HG03097 (cell line): ENCODE measurements at regions not wholly inside any gene's neighbourhood (a gene's known extent, or its start where the extent isn't known, plus 50 kb on each side); places are given as distances from the start of the nearest gene placed in this dataset.

Source experiments
- ATAC-seq: cut with Tn5 transposase; IDR thresholded peaks from one replicate; pipeline ENCODE4 v1.9.1; 2021; ENCODE audit not compliant: unreplicated experiment, low FRiP score

DNA sequence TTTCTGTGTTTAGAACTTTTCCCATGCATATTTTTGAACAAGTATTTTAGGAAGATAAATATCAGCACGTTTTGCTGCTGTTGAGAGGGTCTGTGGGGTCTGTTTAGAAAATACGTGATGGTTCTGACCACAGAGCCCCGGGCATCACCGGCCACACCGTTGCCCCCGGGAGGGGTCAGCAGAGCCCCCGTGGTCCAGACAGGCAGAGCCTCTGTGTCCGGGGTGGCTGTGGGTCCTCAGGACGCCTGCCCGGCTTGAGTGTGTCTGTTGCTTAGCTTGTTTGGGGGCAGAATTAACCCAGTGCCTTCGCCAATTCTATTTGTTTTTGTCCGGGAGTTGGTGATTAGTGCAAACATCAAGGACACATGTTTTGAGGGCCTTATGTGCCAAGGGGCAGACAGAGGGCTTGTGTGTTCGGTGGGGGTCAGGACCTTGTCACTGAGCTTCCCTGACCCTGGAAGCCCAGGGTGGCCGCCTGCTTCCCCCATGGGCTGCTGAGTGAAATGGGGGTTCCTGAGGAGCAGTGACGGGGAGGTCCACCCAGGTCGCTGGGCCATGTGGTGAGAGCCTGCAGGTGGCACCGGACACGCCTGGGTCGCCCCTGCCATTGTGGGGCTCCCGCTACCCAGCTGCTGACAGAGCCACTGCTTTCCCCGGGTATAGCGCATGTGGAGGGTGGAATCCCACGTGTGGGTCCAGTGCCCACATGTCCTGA is 122.2 kb downstream of the SIK1 start:
- ATAC-seq = no peak

- ATAC-seq = no peak
Measured at GRCh38 chr21:43304206-43304605, 122.7 kb downstream of the SIK1 start.

GRCh38 chr21:43303275-43304178 is 123.4 kb downstream of the SIK1 start:
- ATAC-seq = no peak

DNA sequence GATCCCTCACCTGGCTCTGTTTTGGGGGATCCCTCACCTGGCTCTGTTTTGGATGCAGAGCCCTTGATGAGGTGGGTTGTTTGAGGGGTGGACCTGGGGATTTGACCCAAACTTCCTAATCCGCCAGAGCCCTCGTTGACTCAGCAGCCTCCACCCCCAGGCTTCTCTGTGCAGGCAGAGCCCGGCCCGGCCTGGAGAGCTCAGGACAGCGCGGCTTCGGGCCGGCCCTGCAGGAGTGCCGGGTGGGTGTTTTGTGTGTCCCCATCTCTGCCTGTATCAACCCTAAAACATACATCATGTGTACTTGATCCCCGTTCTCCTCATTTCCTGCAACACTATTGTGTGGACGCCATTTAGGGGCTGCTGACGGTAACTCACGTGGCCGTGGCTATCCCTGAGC is 124.2 kb downstream of the SIK1 start:
- no peak for ATAC-seq

DNA sequence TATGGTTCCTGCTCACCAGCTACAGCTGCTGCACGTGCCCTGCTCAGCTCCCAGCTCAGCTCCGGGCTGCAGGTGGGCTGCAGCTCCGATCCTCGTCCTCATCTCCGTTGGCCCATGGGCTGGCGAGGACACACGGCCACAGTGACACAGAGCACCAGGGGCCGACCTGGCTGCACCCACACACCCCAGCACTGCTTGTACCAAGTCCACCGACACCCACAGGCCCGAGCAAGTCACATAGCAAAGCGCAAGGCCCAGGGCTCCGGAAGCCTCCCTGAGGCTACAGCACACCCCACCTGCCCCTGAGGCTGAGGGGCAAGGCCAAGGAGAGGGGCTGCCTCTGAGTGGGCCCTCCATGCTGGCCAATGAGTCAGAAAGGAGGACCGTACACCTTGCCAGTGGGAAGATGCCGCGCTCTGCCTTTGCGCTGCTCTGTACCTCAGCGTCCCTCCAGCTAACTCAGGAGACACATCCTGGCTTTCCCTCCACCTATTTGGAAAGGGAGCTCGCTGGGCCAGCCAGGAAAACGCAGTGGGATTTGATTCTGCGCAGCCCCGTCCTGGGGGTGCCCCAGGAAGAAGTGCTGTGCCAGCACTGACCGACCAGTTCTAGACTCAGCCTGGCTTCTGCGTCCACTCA is 124.8 kb downstream of the SIK1 start:
- ATAC-seq = no peak

- ATAC-seq = no peak
Measured at GRCh38 chr21:43301409-43302061, 125.4 kb downstream of the SIK1 start.

DNA sequence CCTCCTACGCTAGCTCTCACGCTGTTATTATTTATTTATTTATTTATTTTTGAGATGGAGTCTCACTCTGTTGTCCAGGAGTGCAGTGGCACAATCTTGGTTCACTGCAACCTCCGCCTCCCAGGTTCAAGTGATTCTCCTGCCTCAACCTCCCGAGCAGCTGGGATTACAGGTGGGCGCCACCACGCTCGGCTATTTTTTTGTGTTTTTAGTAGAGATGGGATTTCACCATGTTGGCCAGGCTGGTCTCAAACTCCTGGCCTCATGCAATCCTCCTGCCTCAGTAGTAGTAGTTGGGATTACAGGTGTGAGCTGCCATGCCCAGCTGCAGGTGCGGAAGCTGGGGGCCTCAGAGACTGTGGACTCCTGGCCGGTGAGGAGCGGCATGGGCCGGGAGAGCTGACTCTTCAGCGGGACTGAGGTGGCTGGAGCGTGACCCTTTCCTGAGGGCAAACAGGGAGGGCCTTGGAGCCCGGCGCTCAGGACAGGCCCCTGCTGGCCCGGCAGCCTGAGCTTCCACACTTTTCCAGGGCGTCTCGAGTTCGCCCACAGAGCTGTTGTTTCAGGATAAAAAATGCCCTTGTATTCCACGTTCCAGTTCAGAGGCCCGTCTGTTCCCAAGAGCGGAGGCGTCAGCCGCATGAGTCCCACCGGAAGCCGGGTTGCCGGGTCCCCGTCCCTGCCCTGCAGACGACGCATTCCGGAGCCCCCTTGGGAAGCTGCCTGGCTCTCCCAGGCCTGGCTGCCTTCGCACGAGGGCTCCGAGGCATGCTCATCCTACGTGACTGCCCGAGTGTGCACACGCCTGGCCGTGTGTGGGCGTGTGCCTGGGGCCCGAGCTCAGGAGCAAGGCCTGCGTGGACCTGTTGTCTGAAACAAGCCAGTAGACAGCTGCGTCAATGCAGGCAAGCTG is 126.2 kb downstream of the SIK1 start:
- no peak for ATAC-seq

DNA sequence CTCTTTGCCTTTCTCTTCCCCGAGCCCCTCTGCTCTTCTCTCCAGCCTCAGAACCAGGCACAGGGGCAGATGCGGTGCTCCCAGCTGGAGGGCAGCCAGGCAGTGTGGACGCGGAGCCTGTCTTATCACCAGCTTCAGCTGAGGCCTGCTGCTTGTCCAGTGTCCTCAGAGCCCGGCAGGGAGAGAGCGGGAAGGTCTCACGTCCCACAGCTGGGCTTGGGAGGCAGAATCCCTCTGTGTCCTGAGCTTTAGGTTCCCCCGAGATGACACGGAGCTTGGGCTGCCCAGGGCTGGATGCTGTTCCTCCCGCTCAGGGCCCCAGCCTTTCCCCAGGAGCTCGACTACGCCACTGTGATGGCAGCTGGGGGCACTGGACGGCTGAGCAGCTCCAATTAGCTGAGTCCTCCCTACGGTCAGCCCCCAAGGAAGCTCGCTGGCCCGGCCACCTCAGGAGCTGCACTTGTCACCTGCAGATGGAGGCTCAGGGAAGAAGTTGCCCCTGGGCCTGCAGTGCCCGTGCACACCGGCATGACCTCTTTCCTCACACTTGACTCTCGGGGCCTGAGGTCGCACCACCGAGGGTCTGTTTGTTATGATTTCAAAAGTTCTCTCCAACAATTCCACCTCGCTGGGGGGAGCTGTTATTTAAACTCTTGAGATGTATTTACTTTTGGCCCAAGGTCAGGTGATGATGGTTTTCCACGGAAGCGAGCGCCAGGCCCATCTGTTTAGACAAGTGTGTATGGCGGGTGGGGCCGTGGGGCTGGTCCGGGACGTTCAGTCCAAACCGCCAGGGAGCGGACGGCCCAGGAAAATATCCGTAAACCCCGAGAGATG is 127.3 kb downstream of the SIK1 start:
- no peak for ATAC-seq

- ATAC-seq = no peak
Measured at GRCh38 chr21:43298546-43299440, 128.1 kb downstream of the SIK1 start.

- no peak for ATAC-seq
Measured at GRCh38 chr21:43297989-43298388, 128.9 kb downstream of the SIK1 start.

GRCh38 chr21:43297391-43297981 is 128.7 kb downstream of the CRYAA start:
- no peak for ATAC-seq

DNA sequence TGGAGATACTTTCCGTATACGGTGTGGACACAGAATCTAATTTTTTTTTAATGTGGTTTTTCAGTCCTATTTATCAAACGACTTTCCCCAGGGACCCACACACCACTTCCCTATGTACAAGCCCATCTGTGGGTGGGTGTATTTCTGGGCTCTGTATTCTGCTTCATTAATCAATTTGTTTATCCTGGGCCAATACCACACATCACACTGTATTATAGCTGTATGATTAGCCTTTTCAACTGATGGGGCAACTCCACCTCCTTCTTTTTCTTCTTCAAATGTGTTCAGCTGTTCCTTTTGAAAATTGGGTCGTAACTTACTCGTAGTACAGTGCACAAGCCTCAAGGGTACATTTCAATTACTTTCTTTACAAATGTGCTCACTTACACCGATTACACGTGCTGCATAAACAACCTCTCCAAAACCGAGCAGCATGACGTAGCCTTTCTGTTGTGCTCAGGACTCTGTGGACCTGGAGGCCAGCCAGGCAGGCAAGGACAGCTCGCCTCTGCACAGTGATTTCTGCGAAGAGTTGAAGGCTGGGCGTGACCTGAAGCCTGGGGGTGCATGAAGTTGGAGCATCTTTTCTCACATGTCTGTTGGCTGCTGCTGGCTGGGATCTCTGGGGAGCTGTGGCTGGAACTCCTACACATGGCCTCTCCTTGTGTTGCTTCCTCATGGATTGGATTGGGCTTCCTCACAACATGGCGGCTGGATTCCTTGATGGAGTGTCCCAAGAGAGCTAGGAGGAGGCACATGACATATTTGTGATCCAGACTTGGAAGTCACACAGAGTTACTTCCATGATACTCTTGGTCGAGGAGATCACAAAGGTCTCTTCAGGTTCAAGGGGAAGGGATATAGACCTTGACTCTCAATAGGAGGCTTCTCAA is 126.5 kb downstream of the CRYAA start:
- no peak for ATAC-seq

- ATAC-seq = no peak
Measured at GRCh38 chr21:43294194-43294902, 125.5 kb downstream of the CRYAA start.

- no peak for ATAC-seq
Measured at GRCh38 chr21:43292866-43293142, 124.0 kb downstream of the CRYAA start.

DNA sequence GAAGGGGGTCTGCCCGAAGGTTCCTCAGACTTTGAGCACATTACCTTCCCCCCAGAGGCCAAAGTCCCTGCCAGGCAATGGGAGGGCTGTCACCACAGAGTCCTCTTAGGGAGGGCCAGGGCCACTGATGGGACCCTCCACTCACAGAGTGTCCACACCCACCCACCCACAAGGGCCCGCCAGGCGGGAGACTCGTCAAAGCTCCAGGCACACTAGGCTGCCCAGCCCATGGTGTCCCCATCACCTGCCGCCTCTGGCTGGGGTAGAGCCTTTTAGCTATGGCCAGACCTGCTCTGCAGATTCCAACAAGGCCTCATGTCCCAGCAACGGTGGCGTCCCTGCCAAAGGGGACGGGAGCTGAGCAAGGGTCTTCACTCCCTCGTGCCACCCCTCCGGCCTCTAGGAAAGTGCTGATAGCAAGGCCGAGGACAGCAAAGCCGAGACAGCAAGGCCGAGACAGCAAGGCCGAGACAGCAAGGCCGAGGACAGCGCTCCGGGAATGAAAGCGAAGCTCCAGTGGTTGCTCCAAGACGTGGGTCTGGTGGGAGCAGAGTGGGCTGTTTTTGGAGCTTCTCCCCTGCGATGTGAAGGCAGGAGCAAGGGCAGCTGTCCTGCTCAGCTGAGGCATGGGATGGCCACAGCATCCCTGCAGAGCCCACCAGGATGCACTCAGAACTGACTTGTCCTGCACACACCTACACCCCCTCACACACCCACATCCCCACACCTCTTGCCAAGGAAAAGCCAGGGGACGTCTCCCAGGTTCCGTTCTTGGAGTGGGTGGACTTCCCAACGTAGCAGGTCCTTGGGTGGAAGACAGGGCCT is 123.4 kb downstream of the CRYAA start:
- no peak for ATAC-seq
